GM23338 (cell line): ENCODE measurements at regions not wholly inside any gene's neighbourhood (a gene's known extent, or its start where the extent isn't known, plus 50 kb on each side); places are given as distances from the start of the nearest gene placed in this dataset.
A peak's percentile ranks its signal among the peaks of the same experiment; 100 is the strongest.

ENCODE experiments used
- ATAC-seq: fragments of 200-7000 bp; cut with Tn5 transposase; 3 replicates; pipeline ENCODE4 v1.9.1; 2020
- DNase-seq: peaks from one replicate; pipeline ENCODE4 v3.0.0-alpha.2; 2015; ENCODE audit warnings: low spot score
- H2AFZ ChIP-seq: fragments of 200-600 bp; sonication (generic); 2 replicates; pipeline ENCODE4 v1.8.0; 2016; ENCODE audit warnings: antibody characterized with exemption, mild to moderate bottlenecking, moderate library complexity
- H3F3A ChIP-seq: fragments of 200-600 bp; sonication (generic); replicated peaks from 2 replicates; pipeline ENCODE4 v1.8.0; 2017; ENCODE audit warnings: antibody characterized with exemption, mixed run types, low read depth
- H3K27ac ChIP-seq: fragments of 200-600 bp; sonication (generic); 2 replicates; pipeline ENCODE4 v1.6.1; 2016; ENCODE audit warnings: low read depth
- H3K27me3 ChIP-seq: fragments of 200-600 bp; sonication (generic); 2 replicates; pipeline ENCODE4 v1.8.0; 2016; ENCODE audit warnings: mild to moderate bottlenecking, mixed run types, moderate library complexity; ENCODE audit not compliant: insufficient read depth
- H3K36me3 ChIP-seq: fragments of 200-600 bp; sonication (generic); 2 replicates; pipeline ENCODE4 v1.8.0; 2016; ENCODE audit warnings: mild to moderate bottlenecking; ENCODE audit not compliant: insufficient read depth
- H3K4me1 ChIP-seq: fragments of 200-600 bp; sonication (generic); 2 replicates; pipeline ENCODE4 v1.8.0; 2016; ENCODE audit warnings: mild to moderate bottlenecking, moderate library complexity; ENCODE audit not compliant: insufficient read depth
- H3K4me2 ChIP-seq: fragments of 200-600 bp; sonication (generic); 2 replicates; pipeline ENCODE4 v1.7.1; 2017; ENCODE audit warnings: mixed run types
- H3K4me3 ChIP-seq: fragments of 200-600 bp; sonication (generic); 2 replicates; pipeline ENCODE4 v1.6.1; 2016; ENCODE audit warnings: mixed run types
- H3K79me2 ChIP-seq: fragments of 200-600 bp; sonication (generic); replicated peaks from 2 replicates; pipeline ENCODE4 v1.8.0; 2017; ENCODE audit warnings: mild to moderate bottlenecking; ENCODE audit not compliant: insufficient read depth
- H3K9me2 ChIP-seq: fragments of 200-600 bp; sonication (generic); 2 replicates; pipeline ENCODE4 v1.8.0; 2017; ENCODE audit not compliant: insufficient read depth
- H4K20me1 ChIP-seq: fragments of 200-600 bp; sonication (generic); replicated peaks from 2 replicates; pipeline ENCODE4 v1.8.0; 2017; ENCODE audit warnings: mild to moderate bottlenecking; ENCODE audit not compliant: insufficient read depth
- H3K27ac Mint-ChIP-seq: 2 replicates; pipeline ENCODE4 v1.8.0; 2020; ENCODE audit warnings: inconsistent platforms, mild to moderate bottlenecking, moderate library complexity, mixed read lengths
- H3K27me3 Mint-ChIP-seq: 3 replicates; pipeline ENCODE4 v1.8.0; 2022; ENCODE audit warnings: low read depth, mild to moderate bottlenecking, moderate library complexity, mixed read lengths, inconsistent platforms; ENCODE audit not compliant: insufficient read depth, poor library complexity
- H3K36me3 Mint-ChIP-seq: 3 replicates; pipeline ENCODE4 v1.8.0; 2021; ENCODE audit warnings: low read depth, mild to moderate bottlenecking, inconsistent platforms, moderate library complexity, mixed read lengths
- H3K4me1 Mint-ChIP-seq: 3 replicates; pipeline ENCODE4 v1.8.0; 2020; ENCODE audit warnings: mild to moderate bottlenecking, inconsistent platforms, mixed read lengths
- H3K4me3 Mint-ChIP-seq: 3 replicates; pipeline ENCODE4 v1.8.0; 2021; ENCODE audit warnings: moderate library complexity, mild to moderate bottlenecking, inconsistent platforms, mixed read lengths
- H3K9me3 Mint-ChIP-seq: 3 replicates; pipeline ENCODE4 v1.8.0; 2020; ENCODE audit warnings: moderate library complexity, mild to moderate bottlenecking, inconsistent platforms, mixed read lengths
- EZH2 ChIP-seq: fragments of 200-600 bp; sonication (generic); IDR thresholded peaks from one replicate; pipeline ENCODE4 v1.8.0; 2017; ENCODE audit warnings: antibody characterized with exemption, mild to moderate bottlenecking, low read depth; ENCODE audit not compliant: unreplicated experiment
- EZH2phosphoT487 ChIP-seq: fragments of 200-600 bp; sonication (generic); IDR thresholded peaks from one replicate; pipeline ENCODE4 v1.8.1; 2018; ENCODE audit warnings: antibody characterized with exemption; ENCODE audit not compliant: unreplicated experiment
- NANOG ChIP-seq: IDR thresholded peaks from 2 replicates; pipeline ENCODE4 v1.6.1; 2016; ENCODE audit warnings: antibody characterized with exemption, borderline replicate concordance
- STAT1 ChIP-seq: IDR thresholded peaks from one replicate; pipeline ENCODE4 v1.6.1; 2016; ENCODE audit warnings: antibody characterized with exemption; ENCODE audit not compliant: unreplicated experiment
- ZNF114 ChIP-seq: fragments of 250-450 bp; sonication (Bioruptor Pico); IDR thresholded peaks from 2 replicates; pipeline ENCODE4 v1.5.0; 2020; ENCODE audit warnings: mild to moderate bottlenecking, moderate library complexity
- TF ChIP-seq, protein P1 (sequence below): IDR thresholded peaks from 2 replicates; pipeline ENCODE4 v1.6.1; 2016; ENCODE audit warnings: antibody characterized with exemption
- TF ChIP-seq, protein P2 (sequence below): IDR thresholded peaks from one replicate; pipeline ENCODE4 v1.6.1; 2018; ENCODE audit warnings: antibody characterized with exemption; ENCODE audit not compliant: unreplicated experiment
- TF ChIP-seq, protein P3 (sequence below), 2 experiments: fragments of 200-600 bp in 1 of 2; sonication (generic) in 1 of 2; conservative IDR thresholded peaks; 2 replicates each; pipeline versions ENCODE4 v1.5.1 to v1.6.1; 2016 to 2017; ENCODE audit warnings: antibody characterized with exemption in 2 of 2, low read depth in 2 of 2, mild to moderate bottlenecking in 2 of 2, moderate library complexity in 1 of 2

DNA sequence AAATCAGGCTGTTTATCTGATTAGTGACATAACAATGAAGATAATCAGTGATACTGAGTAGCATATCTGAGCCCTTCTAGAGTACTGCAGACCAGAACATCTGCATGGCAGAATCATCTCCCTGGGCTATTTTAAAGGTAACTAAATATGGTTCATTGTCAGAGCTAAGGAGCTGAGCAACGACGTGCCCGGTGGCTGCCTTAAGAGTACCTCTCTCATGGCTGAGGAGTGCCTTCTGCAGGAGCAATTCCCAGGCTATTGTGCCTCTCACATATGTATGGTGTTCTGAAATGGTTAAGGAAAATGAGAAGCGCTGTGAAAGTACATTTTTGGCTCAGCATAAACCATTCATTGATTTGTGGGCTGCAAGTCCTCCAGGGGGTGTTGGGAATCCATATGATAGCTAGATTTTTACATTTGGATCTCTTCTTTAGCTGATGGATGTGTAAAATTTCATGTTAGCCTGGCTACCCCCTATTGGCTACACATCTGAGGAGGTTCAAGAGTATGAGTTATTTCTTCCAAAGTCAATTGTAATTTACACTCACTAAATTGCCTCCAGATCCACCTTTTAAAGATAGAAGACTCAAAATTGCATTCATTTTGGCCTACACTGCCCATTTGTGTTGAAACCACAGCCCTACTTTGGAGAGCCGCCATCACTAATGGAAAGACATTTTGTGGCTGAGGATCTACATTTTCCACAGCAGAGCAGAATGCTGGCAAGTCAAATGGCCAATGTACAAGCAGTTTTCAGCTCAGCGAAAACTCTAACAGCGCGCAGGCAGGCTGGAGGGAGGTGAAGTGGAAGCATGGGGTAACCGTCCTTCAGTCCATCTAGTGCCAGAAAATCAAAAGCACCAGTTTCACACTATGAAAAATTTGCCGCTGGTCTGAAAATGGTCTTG is 198.0 kb downstream of the SIM1 start:
- Histone ChIP-seq H3K27me3 (no peaks in the 10 kb centered on the region), H4K20me1 (no peaks in the 10 kb centered on the region), H2AFZ (no peak overlapping the region), H3K4me3 (no peak overlapping the region), H3K4me1 (peaks cover 35% of the 10 kb centered on the region), H3K36me3 (no peaks in the 10 kb centered on the region), H3K27ac (no peak overlapping the region), H3K79me2 (no peaks in the 10 kb centered on the region), H3K9me2 (peaks cover 3% of the 10 kb centered on the region; the same call in 1 of the 2 replicates), H3F3A (no peaks in the 10 kb centered on the region), H3K4me2 (no peak overlapping the region)
- peaks cover 31% of the 10 kb centered on the region for H3K4me1 Mint-ChIP-seq
- no peak overlapping the region for H3K4me3 Mint-ChIP-seq
- H3K36me3 Mint-ChIP-seq, result no peaks in the 10 kb centered on the region
- peak; percentile 34; the same call in 2 of the 3 replicates for ATAC-seq
- H3K9me3 Mint-ChIP-seq, result no peaks in the 10 kb centered on the region
- H3K27ac Mint-ChIP-seq, result no peak overlapping the region
- no peak for TF ChIP-seq STAT1
- TF ChIP-seq, protein P1, sequence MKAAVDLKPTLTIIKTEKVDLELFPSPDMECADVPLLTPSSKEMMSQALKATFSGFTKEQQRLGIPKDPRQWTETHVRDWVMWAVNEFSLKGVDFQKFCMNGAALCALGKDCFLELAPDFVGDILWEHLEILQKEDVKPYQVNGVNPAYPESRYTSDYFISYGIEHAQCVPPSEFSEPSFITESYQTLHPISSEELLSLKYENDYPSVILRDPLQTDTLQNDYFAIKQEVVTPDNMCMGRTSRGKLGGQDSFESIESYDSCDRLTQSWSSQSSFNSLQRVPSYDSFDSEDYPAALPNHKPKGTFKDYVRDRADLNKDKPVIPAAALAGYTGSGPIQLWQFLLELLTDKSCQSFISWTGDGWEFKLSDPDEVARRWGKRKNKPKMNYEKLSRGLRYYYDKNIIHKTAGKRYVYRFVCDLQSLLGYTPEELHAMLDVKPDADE, result no peak
- peak; percentile 16 for DNase-seq
- H3K27me3 Mint-ChIP-seq, result no peaks in the 10 kb centered on the region

DNA sequence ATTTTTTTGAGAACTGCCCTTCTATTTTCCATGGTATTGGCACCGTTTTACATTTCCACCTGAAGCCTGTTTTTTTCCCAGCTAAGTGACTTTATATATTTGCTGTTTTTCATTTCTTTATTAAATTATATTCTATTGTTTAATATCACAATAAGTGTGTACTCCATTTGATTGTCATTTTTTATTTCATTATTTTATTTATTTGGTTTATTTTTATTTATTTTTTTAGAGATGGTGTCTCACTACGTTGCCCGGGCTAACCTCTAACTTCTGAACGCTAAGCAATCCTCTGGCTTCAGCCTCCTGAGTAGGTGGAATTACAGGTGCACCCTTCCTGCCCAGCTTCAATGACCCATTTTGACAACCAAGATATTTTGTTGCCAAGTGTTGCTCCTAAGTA is 202.6 kb downstream of the SIM1 start:
- H3K27ac ChIP-seq, result no peak overlapping the region
- H3K4me2 ChIP-seq, result no peak overlapping the region
- no peaks in the 10 kb centered on the region for H4K20me1 ChIP-seq
- no peaks in the 10 kb centered on the region for H3K27me3 Mint-ChIP-seq
- H3F3A ChIP-seq, result no peaks in the 10 kb centered on the region
- H3K9me2 ChIP-seq, result peaks cover 3% of the 10 kb centered on the region; the same call in 1 of the 2 replicates
- no peak overlapping the region for H3K4me3 ChIP-seq
- H3K36me3 ChIP-seq, result no peaks in the 10 kb centered on the region
- no peaks in the 10 kb centered on the region for H3K27me3 ChIP-seq
- no peaks in the 10 kb centered on the region for H3K79me2 ChIP-seq
- H2AFZ ChIP-seq, result no peak overlapping the region
- peaks cover 14% of the 10 kb centered on the region; the same call in 1 of the 2 replicates for H3K4me1 ChIP-seq
- H3K4me3 Mint-ChIP-seq, result no peak overlapping the region
- no peaks in the 10 kb centered on the region for H3K36me3 Mint-ChIP-seq
- DNase-seq (no peak), ATAC-seq (no peak)
- TF ChIP-seq, protein P2, sequence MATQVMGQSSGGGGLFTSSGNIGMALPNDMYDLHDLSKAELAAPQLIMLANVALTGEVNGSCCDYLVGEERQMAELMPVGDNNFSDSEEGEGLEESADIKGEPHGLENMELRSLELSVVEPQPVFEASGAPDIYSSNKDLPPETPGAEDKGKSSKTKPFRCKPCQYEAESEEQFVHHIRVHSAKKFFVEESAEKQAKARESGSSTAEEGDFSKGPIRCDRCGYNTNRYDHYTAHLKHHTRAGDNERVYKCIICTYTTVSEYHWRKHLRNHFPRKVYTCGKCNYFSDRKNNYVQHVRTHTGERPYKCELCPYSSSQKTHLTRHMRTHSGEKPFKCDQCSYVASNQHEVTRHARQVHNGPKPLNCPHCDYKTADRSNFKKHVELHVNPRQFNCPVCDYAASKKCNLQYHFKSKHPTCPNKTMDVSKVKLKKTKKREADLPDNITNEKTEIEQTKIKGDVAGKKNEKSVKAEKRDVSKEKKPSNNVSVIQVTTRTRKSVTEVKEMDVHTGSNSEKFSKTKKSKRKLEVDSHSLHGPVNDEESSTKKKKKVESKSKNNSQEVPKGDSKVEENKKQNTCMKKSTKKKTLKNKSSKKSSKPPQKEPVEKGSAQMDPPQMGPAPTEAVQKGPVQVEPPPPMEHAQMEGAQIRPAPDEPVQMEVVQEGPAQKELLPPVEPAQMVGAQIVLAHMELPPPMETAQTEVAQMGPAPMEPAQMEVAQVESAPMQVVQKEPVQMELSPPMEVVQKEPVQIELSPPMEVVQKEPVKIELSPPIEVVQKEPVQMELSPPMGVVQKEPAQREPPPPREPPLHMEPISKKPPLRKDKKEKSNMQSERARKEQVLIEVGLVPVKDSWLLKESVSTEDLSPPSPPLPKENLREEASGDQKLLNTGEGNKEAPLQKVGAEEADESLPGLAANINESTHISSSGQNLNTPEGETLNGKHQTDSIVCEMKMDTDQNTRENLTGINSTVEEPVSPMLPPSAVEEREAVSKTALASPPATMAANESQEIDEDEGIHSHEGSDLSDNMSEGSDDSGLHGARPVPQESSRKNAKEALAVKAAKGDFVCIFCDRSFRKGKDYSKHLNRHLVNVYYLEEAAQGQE, result no peak
- TF ChIP-seq, protein P3, sequence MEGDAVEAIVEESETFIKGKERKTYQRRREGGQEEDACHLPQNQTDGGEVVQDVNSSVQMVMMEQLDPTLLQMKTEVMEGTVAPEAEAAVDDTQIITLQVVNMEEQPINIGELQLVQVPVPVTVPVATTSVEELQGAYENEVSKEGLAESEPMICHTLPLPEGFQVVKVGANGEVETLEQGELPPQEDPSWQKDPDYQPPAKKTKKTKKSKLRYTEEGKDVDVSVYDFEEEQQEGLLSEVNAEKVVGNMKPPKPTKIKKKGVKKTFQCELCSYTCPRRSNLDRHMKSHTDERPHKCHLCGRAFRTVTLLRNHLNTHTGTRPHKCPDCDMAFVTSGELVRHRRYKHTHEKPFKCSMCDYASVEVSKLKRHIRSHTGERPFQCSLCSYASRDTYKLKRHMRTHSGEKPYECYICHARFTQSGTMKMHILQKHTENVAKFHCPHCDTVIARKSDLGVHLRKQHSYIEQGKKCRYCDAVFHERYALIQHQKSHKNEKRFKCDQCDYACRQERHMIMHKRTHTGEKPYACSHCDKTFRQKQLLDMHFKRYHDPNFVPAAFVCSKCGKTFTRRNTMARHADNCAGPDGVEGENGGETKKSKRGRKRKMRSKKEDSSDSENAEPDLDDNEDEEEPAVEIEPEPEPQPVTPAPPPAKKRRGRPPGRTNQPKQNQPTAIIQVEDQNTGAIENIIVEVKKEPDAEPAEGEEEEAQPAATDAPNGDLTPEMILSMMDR (conservative IDR thresholded peaks at IDR 0.05; ENCODE audit: low read depth in 2 of 2), result no peak
- TF ChIP-seq, protein P1, result no peak
- TF ChIP-seq EZH2phosphoT487, result no peak
- no peak for TF ChIP-seq EZH2
- TF ChIP-seq ZNF114 (CRISPR knock-in tag), result no peak
- no peak for TF ChIP-seq NANOG
- H3K9me3 Mint-ChIP-seq, result no peaks in the 10 kb centered on the region
- no peak overlapping the region for H3K27ac Mint-ChIP-seq
- H3K4me1 Mint-ChIP-seq, result peaks cover 15% of the 10 kb centered on the region
